Activated naive CD8-positive, alpha-beta T cell treated with anti-CD3 and anti-CD28 coated beads, Interleukin-2, amount 50 U/mL, for 24 hours (primary cell): ENCODE measurements at regions not wholly inside any gene's neighbourhood (a gene's known extent, or its start where the extent isn't known, plus 50 kb on each side); places are given as distances from the start of the nearest gene placed in this dataset.
A peak's percentile ranks its signal among the peaks of the same experiment; 100 is the strongest.

Experiments
- ATAC-seq: fragments of 150-1000 bp; cut with Tn5 transposase; one replicate; pipeline ENCODE4 v1.10.0; 2021
- DNase-seq: peaks from one replicate; pipeline ENCODE4 v3.0.0; 2021
- H3K27ac Mint-ChIP-seq: one replicate; pipeline ENCODE4 v1.8.0; 2021; ENCODE audit warnings: mild to moderate bottlenecking, mixed read lengths
- H3K27me3 Mint-ChIP-seq: one replicate; pipeline ENCODE4 v1.8.0; 2021; ENCODE audit warnings: mixed read lengths
- H3K36me3 Mint-ChIP-seq: one replicate; pipeline ENCODE4 v1.8.0; 2021; ENCODE audit warnings: low read depth, mixed read lengths
- H3K4me1 Mint-ChIP-seq: one replicate; pipeline ENCODE4 v1.8.0; 2021; ENCODE audit warnings: mixed read lengths
- H3K4me3 Mint-ChIP-seq: one replicate; pipeline ENCODE4 v1.8.0; 2021; ENCODE audit warnings: mild to moderate bottlenecking, moderate library complexity, mixed read lengths
- H3K9me3 Mint-ChIP-seq: one replicate; pipeline ENCODE4 v1.8.0; 2021; ENCODE audit warnings: mixed read lengths

- DNase-seq, result no peak
- no peak overlapping the region for H3K4me3 Mint-ChIP-seq
- H3K9me3 Mint-ChIP-seq, result no peaks in the 10 kb centered on the region
- H3K36me3 Mint-ChIP-seq, result no peaks in the 10 kb centered on the region
- no peaks in the 10 kb centered on the region for H3K27me3 Mint-ChIP-seq
- no peaks in the 10 kb centered on the region for H3K4me1 Mint-ChIP-seq
- no peak for ATAC-seq
- no peak overlapping the region for H3K27ac Mint-ChIP-seq
These were observed 89.0 kb downstream of the NAF1 start for GRCh38 chr4:163077680-163078079.

GRCh38 chr4:163072222-163072621 lies 94.5 kb downstream of the NAF1 start:
- no peak overlapping the region for H3K4me3 Mint-ChIP-seq
- H3K36me3 Mint-ChIP-seq, result no peaks in the 10 kb centered on the region
- H3K27me3 Mint-ChIP-seq, result no peaks in the 10 kb centered on the region
- no peak overlapping the region for H3K27ac Mint-ChIP-seq
- H3K9me3 Mint-ChIP-seq, result no peaks in the 10 kb centered on the region
- ATAC-seq (no peak), DNase-seq (no peak)
- no peaks in the 10 kb centered on the region for H3K4me1 Mint-ChIP-seq

DNA sequence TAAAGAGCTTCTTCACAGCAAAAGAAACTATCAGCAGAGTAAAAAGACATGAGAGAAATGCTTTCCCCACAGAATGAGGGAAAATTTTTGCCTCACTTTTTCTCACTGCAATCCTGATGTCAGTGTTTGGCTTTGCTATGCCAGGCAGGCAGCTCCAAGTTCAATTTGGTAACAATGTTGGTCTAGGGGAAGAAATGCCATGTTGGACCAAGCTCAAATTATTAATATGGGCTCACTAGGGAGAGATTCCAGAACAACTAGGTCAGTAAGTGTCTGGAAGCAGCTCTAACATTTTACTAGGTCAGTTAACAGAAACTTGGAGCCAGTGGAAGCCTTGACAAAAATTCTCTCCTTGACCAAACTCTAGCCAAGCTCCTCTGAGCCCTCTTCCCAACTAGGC lies 95.4 kb downstream of the NAF1 start:
- no peak for ATAC-seq
- DNase-seq, result no peak
- Mint-ChIP-seq H3K36me3 (no peaks in the 10 kb centered on the region), H3K9me3 (no peaks in the 10 kb centered on the region), H3K27me3 (peaks cover 6% of the 10 kb centered on the region), H3K4me1 (no peaks in the 10 kb centered on the region), H3K27ac (no peak overlapping the region), H3K4me3 (no peak overlapping the region)

DNA sequence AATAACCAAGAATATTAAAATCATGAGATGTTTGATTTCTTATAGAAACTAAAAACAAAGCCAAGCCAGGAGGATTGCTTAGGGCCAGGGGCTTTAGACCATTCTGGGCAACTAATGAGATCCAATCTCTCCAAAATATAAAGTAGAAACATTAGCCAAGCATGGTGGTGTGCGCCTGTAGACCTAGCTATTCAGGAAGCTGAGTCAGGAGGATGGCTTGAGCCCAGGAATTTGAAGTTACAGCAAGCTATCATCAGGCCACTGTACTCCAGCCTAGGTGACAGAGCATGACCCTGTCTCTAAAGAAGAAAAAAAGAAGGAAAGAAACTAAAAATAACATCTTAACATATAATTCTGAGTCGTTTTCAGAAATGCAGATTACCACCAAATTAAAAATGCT lies 96.7 kb downstream of the NAF1 start:
- H3K4me1 Mint-ChIP-seq, result no peaks in the 10 kb centered on the region
- ATAC-seq (no peak), DNase-seq (no peak)
- no peak overlapping the region for H3K27ac Mint-ChIP-seq
- H3K36me3 Mint-ChIP-seq, result no peaks in the 10 kb centered on the region
- H3K27me3 Mint-ChIP-seq, result peaks cover 6% of the 10 kb centered on the region
- H3K9me3 Mint-ChIP-seq, result no peaks in the 10 kb centered on the region
- no peak overlapping the region for H3K4me3 Mint-ChIP-seq

DNA sequence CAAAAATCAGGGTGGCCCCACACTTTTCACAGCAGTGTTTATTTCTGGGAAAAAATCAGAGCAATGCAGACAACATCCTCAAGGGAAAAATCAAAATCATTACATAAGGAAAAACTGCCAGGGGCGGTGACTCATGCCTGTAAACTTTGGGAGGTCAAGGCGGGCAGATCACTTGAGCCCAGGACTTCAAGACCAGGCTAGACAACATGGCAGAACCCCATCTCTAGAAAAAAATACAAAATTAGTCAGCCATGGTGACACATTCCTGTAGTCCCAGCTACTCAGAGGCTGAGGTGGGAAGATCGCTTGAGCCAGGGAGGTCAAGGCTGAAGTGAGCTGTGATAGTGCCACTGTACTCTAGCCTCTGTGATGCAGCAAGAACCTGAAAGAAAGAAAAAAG lies 102.8 kb downstream of the NAF1 start:
- Mint-ChIP-seq H3K27me3 (peaks cover 12% of the 10 kb centered on the region), H3K4me1 (no peaks in the 10 kb centered on the region), H3K9me3 (no peaks in the 10 kb centered on the region), H3K4me3 (no peak overlapping the region), H3K27ac (no peak overlapping the region), H3K36me3 (no peaks in the 10 kb centered on the region)
- ATAC-seq, result no peak
- no peak for DNase-seq

GRCh38 chr4:163048447-163048846 lies 118.2 kb downstream of the NAF1 start:
- H3K4me3 Mint-ChIP-seq, result no peak overlapping the region
- DNase-seq (peak; percentile 1), ATAC-seq (peak; percentile 24)
- H3K27me3 Mint-ChIP-seq, result peaks cover 2% of the 10 kb centered on the region
- no peak overlapping the region for H3K27ac Mint-ChIP-seq
- H3K36me3 Mint-ChIP-seq, result no peaks in the 10 kb centered on the region
- no peaks in the 10 kb centered on the region for H3K9me3 Mint-ChIP-seq
- no peaks in the 10 kb centered on the region for H3K4me1 Mint-ChIP-seq

GRCh38 chr4:163042306-163042705 lies 124.4 kb downstream of the NAF1 start:
- no peak for ATAC-seq
- Mint-ChIP-seq H3K27me3 (peaks cover 7% of the 10 kb centered on the region), H3K27ac (no peak overlapping the region), H3K4me3 (no peak overlapping the region), H3K9me3 (no peaks in the 10 kb centered on the region), H3K36me3 (no peaks in the 10 kb centered on the region), H3K4me1 (no peaks in the 10 kb centered on the region)
- no peak for DNase-seq

GRCh38 chr4:163017135-163017534 lies 149.6 kb downstream of the NAF1 start:
- no peak overlapping the region for H3K27ac Mint-ChIP-seq

GRCh38 chr4:163012816-163013215 lies 153.9 kb downstream of the NAF1 start:
- H3K4me1 Mint-ChIP-seq, result no peaks in the 10 kb centered on the region
- no peaks in the 10 kb centered on the region for H3K36me3 Mint-ChIP-seq
- H3K9me3 Mint-ChIP-seq, result peaks cover 7% of the 10 kb centered on the region
- peaks cover 2% of the 10 kb centered on the region for H3K27me3 Mint-ChIP-seq
- ATAC-seq (no peak), DNase-seq (no peak)
- H3K4me3 Mint-ChIP-seq, result no peak overlapping the region
- no peak overlapping the region for H3K27ac Mint-ChIP-seq

More at GRCh38 chr4:163017135-163017534, 149.6 kb downstream of the NAF1 start:
- H3K4me3 Mint-ChIP-seq, result no peak overlapping the region
- H3K36me3 Mint-ChIP-seq, result no peaks in the 10 kb centered on the region
- peaks cover 2% of the 10 kb centered on the region for H3K9me3 Mint-ChIP-seq
- ATAC-seq, result no peak
- peaks cover 2% of the 10 kb centered on the region for H3K27me3 Mint-ChIP-seq
- DNase-seq, result no peak
- H3K4me1 Mint-ChIP-seq, result no peaks in the 10 kb centered on the region

- DNase-seq, result no peak
- no peak for ATAC-seq
- Mint-ChIP-seq H3K9me3 (peaks cover 16% of the 10 kb centered on the region), H3K27me3 (peaks cover 6% of the 10 kb centered on the region), H3K4me3 (no peak overlapping the region), H3K27ac (no peak overlapping the region), H3K36me3 (no peaks in the 10 kb centered on the region), H3K4me1 (no peaks in the 10 kb centered on the region)
These were observed 162.7 kb downstream of the NAF1 start for GRCh38 chr4:163003979-163004378.

DNA sequence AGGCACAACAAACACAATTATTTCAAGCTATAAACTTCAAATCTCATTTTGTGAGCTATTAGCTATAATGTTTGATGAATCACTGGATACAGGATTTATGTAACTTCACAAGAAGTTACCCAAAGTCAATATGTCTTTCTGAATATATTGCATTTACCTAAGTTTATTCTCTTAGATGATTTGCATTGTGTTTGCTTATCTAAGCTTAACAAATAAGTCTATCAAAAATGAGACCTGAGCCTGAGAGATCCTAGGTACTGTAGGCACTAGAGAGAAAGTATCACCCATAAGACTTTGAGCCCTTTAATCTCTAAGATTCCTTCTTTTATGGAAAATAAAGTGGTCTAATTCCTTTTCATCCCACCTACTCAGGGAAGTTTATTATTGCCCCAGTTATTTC lies 178.2 kb downstream of the NAF1 start:
- H3K9me3 Mint-ChIP-seq, result no peaks in the 10 kb centered on the region
- no peaks in the 10 kb centered on the region for H3K36me3 Mint-ChIP-seq
- ATAC-seq, result no peak
- no peaks in the 10 kb centered on the region for H3K4me1 Mint-ChIP-seq
- DNase-seq, result no peak
- no peak overlapping the region for H3K4me3 Mint-ChIP-seq
- H3K27ac Mint-ChIP-seq, result no peak overlapping the region
- H3K27me3 Mint-ChIP-seq, result no peaks in the 10 kb centered on the region

GRCh38 chr4:162985131-162985530 lies 181.6 kb downstream of the NAF1 start:
- Mint-ChIP-seq H3K27ac (no peak overlapping the region), H3K4me3 (no peak overlapping the region), H3K4me1 (no peaks in the 10 kb centered on the region), H3K27me3 (no peaks in the 10 kb centered on the region), H3K9me3 (no peaks in the 10 kb centered on the region), H3K36me3 (no peaks in the 10 kb centered on the region)
- DNase-seq, result no peak
- ATAC-seq, result no peak

DNA sequence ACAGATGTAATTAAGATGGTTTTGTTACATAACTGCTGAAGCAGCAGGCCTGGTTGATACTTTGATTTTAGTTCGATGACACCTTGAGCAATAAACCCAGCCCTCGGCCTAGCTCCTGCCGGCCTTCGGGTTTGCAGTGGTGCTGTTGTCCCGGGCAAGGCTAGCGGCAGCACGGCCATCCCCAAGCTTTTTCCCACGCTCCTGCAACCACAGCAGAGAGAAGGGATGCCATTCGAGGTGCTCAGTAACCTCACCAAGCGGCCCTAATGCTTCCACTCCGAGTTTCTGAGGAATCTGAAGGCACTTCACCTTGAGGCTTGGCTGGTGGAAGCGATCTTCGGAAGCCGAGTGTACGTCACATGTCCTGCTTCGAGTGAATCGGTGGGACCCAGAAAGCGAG lies 182.1 kb downstream of the NAF1 start:
- Mint-ChIP-seq H3K9me3 (no peaks in the 10 kb centered on the region), H3K27me3 (no peaks in the 10 kb centered on the region), H3K27ac (no peak overlapping the region), H3K4me3 (no peak overlapping the region), H3K4me1 (no peaks in the 10 kb centered on the region), H3K36me3 (no peaks in the 10 kb centered on the region)
- no peak for ATAC-seq
- no peak for DNase-seq

GRCh38 chr4:162981823-162982222 lies 184.9 kb downstream of the NAF1 start:
- no peaks in the 10 kb centered on the region for H3K36me3 Mint-ChIP-seq
- H3K4me1 Mint-ChIP-seq, result no peaks in the 10 kb centered on the region
- no peak overlapping the region for H3K4me3 Mint-ChIP-seq
- no peak overlapping the region for H3K27ac Mint-ChIP-seq
- no peak for DNase-seq
- H3K9me3 Mint-ChIP-seq, result no peaks in the 10 kb centered on the region
- ATAC-seq, result no peak
- no peaks in the 10 kb centered on the region for H3K27me3 Mint-ChIP-seq

DNA sequence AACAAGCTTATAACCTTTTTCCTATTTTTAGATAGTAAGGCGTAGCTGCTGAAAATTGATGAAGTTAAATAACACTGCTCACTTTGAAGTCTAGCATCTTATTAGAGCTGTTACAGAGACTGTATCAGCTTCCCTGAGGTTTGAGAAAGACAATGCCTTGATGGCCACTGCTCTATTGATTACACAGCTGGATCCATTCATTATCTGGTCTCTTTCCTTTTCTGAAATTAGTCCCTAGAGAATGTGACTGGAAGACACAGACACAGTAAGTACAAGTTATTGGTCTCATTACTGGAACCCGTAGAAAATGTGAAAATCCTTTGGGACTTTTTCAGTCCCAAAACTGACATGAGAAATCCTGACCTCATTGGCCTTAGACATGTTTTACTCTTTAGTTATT lies 188.3 kb downstream of the NAF1 start:
- ATAC-seq, result no peak
- H3K9me3 Mint-ChIP-seq, result no peaks in the 10 kb centered on the region
- no peaks in the 10 kb centered on the region for H3K36me3 Mint-ChIP-seq
- H3K27me3 Mint-ChIP-seq, result no peaks in the 10 kb centered on the region
- H3K27ac Mint-ChIP-seq, result no peak overlapping the region
- DNase-seq, result no peak
- H3K4me3 Mint-ChIP-seq, result no peak overlapping the region
- H3K4me1 Mint-ChIP-seq, result no peaks in the 10 kb centered on the region

- Mint-ChIP-seq H3K9me3 (no peaks in the 10 kb centered on the region), H3K4me1 (no peaks in the 10 kb centered on the region), H3K27ac (no peak overlapping the region), H3K4me3 (no peak overlapping the region), H3K36me3 (no peaks in the 10 kb centered on the region), H3K27me3 (no peaks in the 10 kb centered on the region)
- ATAC-seq, result no peak
- DNase-seq, result no peak
These were observed 188.9 kb downstream of the NAF1 start for GRCh38 chr4:162977788-162978187.
